H9 (cell line): ENCODE measurements at regions not wholly inside any gene's neighbourhood (a gene's known extent, or its start where the extent isn't known, plus 50 kb on each side); places are given as distances from the start of the nearest gene placed in this dataset.

Source experiments
- DNase-seq: peaks from one replicate; pipeline ENCODE4 v3.0.0-alpha.2; 2017
- H2AFZ ChIP-seq: one replicate; pipeline ENCODE4 v1.6.1; 2013; ENCODE audit warnings: mild to moderate bottlenecking, low read length, control low read depth, moderate library complexity
- H2AK5ac ChIP-seq: 2 replicates; pipeline ENCODE4 v1.6.1; 2013; ENCODE audit warnings: low read length, control low read depth, mixed read lengths; ENCODE audit not compliant: insufficient read length
- H2BK120ac ChIP-seq: one replicate; pipeline ENCODE4 v1.6.1; 2013; ENCODE audit warnings: low read depth, mild to moderate bottlenecking, low read length, control low read depth, inconsistent platforms; ENCODE audit not compliant: poor library complexity, severe bottlenecking
- H2BK12ac ChIP-seq: 2 replicates; pipeline ENCODE4 v1.6.1; 2013; ENCODE audit warnings: low read length, control low read depth, mixed read lengths, low read depth; ENCODE audit not compliant: insufficient read length
- H2BK15ac ChIP-seq: 2 replicates; pipeline ENCODE4 v1.6.1; 2013; ENCODE audit warnings: low read depth, low read length, control low read depth
- H2BK20ac ChIP-seq: one replicate; pipeline ENCODE4 v1.6.1; 2013; ENCODE audit warnings: low read depth, mild to moderate bottlenecking, low read length, control low read depth, inconsistent platforms; ENCODE audit not compliant: poor library complexity, severe bottlenecking
- H2BK5ac ChIP-seq: 2 replicates; pipeline ENCODE4 v1.6.1; 2013; ENCODE audit warnings: low read length, control low read depth, mixed read lengths; ENCODE audit not compliant: insufficient read length
- H3K14ac ChIP-seq: 2 replicates; pipeline ENCODE4 v1.6.1; 2013; ENCODE audit warnings: low read length, control low read depth; ENCODE audit not compliant: insufficient read depth
- H3K18ac ChIP-seq: 2 replicates; pipeline ENCODE4 v1.6.1; 2013; ENCODE audit warnings: low read depth, mild to moderate bottlenecking, mixed read lengths, low read length, control low read depth; ENCODE audit not compliant: insufficient read length
- H3K23ac ChIP-seq: 2 replicates; pipeline ENCODE4 v1.6.1; 2013; ENCODE audit warnings: low read length, control low read depth, mixed read lengths, low read depth; ENCODE audit not compliant: insufficient read length
- H3K23me2 ChIP-seq: 2 replicates; pipeline ENCODE4 v1.6.1; 2013; ENCODE audit warnings: low read depth, mild to moderate bottlenecking, mixed read lengths, low read length, control low read depth; ENCODE audit not compliant: insufficient read length, poor library complexity, severe bottlenecking
- H3K27ac ChIP-seq: 2 replicates; pipeline ENCODE4 v1.5.1; 2013; ENCODE audit warnings: low read length, control low read depth, mixed read lengths, low read depth; ENCODE audit not compliant: insufficient read length
- H3K27me3 ChIP-seq: 2 replicates; pipeline ENCODE4 v1.6.1; 2013; ENCODE audit warnings: low read length, control low read depth, inconsistent platforms; ENCODE audit not compliant: insufficient read depth
- H3K4ac ChIP-seq: 2 replicates; pipeline ENCODE4 v1.6.1; 2013; ENCODE audit warnings: low read depth, mild to moderate bottlenecking, control low read depth, inconsistent platforms, low read length, moderate library complexity
- H3K4me1 ChIP-seq: 2 replicates; pipeline ENCODE4 v1.6.1; 2013; ENCODE audit warnings: low read length, control low read depth, inconsistent platforms; ENCODE audit not compliant: insufficient read depth
- H3K4me2 ChIP-seq: 2 replicates; pipeline ENCODE4 v1.6.1; 2013; ENCODE audit warnings: low read length, control low read depth, mixed read lengths; ENCODE audit not compliant: insufficient read length, insufficient read depth
- H3K56ac ChIP-seq: 2 replicates; pipeline ENCODE4 v1.6.1; 2013; ENCODE audit warnings: low read depth, mild to moderate bottlenecking, mixed read lengths, low read length, control low read depth; ENCODE audit not compliant: insufficient read length
- H3K79me1 ChIP-seq: 2 replicates; pipeline ENCODE4 v1.6.1; 2013; ENCODE audit warnings: low read depth, mild to moderate bottlenecking, moderate library complexity, low read length, control low read depth, inconsistent platforms; ENCODE audit not compliant: insufficient read depth, poor library complexity, severe bottlenecking
- H3K79me2 ChIP-seq: 2 replicates; pipeline ENCODE4 v1.6.1; 2013; ENCODE audit warnings: low read length, control low read depth, inconsistent platforms; ENCODE audit not compliant: insufficient read depth
- H3K9ac ChIP-seq: 2 replicates; pipeline ENCODE4 v1.6.1; 2013; ENCODE audit warnings: low read length, control low read depth, mixed read lengths; ENCODE audit not compliant: insufficient read length; ENCODE audit errors: extremely low read depth
- H3K9me3 ChIP-seq: one replicate; pipeline ENCODE4 v1.6.1; 2013; ENCODE audit warnings: low read depth, low read length, inconsistent platforms; ENCODE audit not compliant: control insufficient read depth
- H3T11ph ChIP-seq: one replicate; pipeline ENCODE4 v1.6.1; 2013; ENCODE audit warnings: mild to moderate bottlenecking, low read length, control low read depth, inconsistent platforms
- H4K20me1 ChIP-seq: one replicate; pipeline ENCODE4 v1.6.1; 2013; ENCODE audit not compliant: control insufficient read depth, insufficient read length, insufficient read depth
- H4K5ac ChIP-seq: 2 replicates; pipeline ENCODE4 v1.6.1; 2013; ENCODE audit warnings: low read depth, mild to moderate bottlenecking, mixed read lengths, low read length, control low read depth; ENCODE audit not compliant: insufficient read length
- H4K8ac ChIP-seq: replicated peaks from 2 replicates; pipeline ENCODE4 v1.6.1; 2013; ENCODE audit warnings: low read length, control low read depth, mixed read lengths, low read depth; ENCODE audit not compliant: insufficient read length
- H4K91ac ChIP-seq: 2 replicates; pipeline ENCODE4 v1.6.1; 2013; ENCODE audit warnings: low read depth, mild to moderate bottlenecking, moderate library complexity, mixed read lengths, low read length, control low read depth; ENCODE audit not compliant: insufficient read length
- H3K27ac Mint-ChIP-seq, 3 experiments: 2 replicates in 2 of 3; 3 replicates in 1 of 3; pipeline ENCODE4 v1.8.0; 2020 to 2021; ENCODE audit warnings: mixed read lengths in 3 of 3, mild to moderate bottlenecking in 1 of 3, moderate library complexity in 1 of 3
- H3K27me3 Mint-ChIP-seq: 2 replicates; pipeline ENCODE4 v1.8.0; 2021; ENCODE audit warnings: low read depth, mild to moderate bottlenecking, moderate library complexity, mixed read lengths
- H3K36me3 Mint-ChIP-seq, 3 experiments: 2 replicates in 2 of 3; 3 replicates in 1 of 3; pipeline ENCODE4 v1.8.0; 2020 to 2021; ENCODE audit warnings: low read depth in 3 of 3, mixed read lengths in 3 of 3; ENCODE audit not compliant: insufficient read depth in 1 of 3
- H3K4me1 Mint-ChIP-seq, 2 experiments: 2 replicates each; pipeline ENCODE4 v1.8.0; 2020; ENCODE audit warnings: mixed read lengths in 2 of 2
- H3K4me3 Mint-ChIP-seq, 2 experiments: 2 replicates in 1 of 2; 3 replicates in 1 of 2; pipeline ENCODE4 v1.8.0; 2020 to 2021; ENCODE audit warnings: mild to moderate bottlenecking in 2 of 2, mixed read lengths in 2 of 2, moderate library complexity in 1 of 2
- H3K9me3 Mint-ChIP-seq, 2 experiments: 2 replicates in 1 of 2; 3 replicates in 1 of 2; pipeline ENCODE4 v1.8.0; 2020; ENCODE audit warnings: mild to moderate bottlenecking in 2 of 2, mixed read lengths in 2 of 2, moderate library complexity in 1 of 2
- WGBS: extraction: QIAGEN DNeasy Blood & Tissue Kit; methylation state at CpG from one replicate; pipeline ENCODE4 v1.1.7; 2013; ENCODE audit warnings: missing lambda C conversion rate, low lambda C conversion rate, mixed read lengths; ENCODE audit not compliant: insufficient read length; ENCODE audit errors: extremely low coverage; 5-methylcytosine and 5-hydroxymethylcytosine counted together
- TF ChIP-seq, protein P1 (sequence below): fragments of 200-600 bp; sonication (generic); conservative IDR thresholded peaks from 3 replicates; pipeline ENCODE4 v1.8.0; 2021; ENCODE audit warnings: antibody characterized with exemption, mild to moderate bottlenecking

DNA sequence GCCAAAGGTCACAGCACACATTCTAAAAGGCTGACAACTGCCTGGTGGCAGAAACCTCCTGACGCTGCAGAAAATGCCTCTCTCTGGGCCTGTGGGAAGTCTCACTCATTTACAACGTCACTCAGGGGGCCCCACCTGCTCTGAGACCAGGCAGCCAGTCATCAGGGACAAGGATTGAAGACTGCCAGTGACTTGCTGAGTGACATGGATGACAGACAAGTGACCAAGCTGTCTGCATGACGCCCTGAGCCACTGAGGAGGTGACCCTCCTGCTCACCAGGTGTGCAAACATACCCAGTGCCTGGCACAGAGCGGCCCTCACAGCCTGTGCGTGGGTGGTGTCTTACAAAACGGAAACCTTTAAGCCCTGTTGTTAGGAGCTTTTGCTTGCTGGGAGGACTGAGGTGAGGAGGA lies 392.4 kb downstream of the TNS1 start:
- H3K4me2 ChIP-seq = no peak overlapping the region
- peaks cover 14% of the 10 kb centered on the region in 2 experiments for H3K4me1 Mint-ChIP-seq
- H3K23ac ChIP-seq = no peak overlapping the region
- no CpG with 5 or more reads among the region's 6 CpGs for WGBS
- H3K4ac ChIP-seq = no peak overlapping the region
- DNase-seq = no peak
- H3K79me1 ChIP-seq = no peaks in the 10 kb centered on the region
- no peak overlapping the region for H2BK5ac ChIP-seq
- H2AFZ ChIP-seq = no peak overlapping the region
- TF ChIP-seq, protein P1, sequence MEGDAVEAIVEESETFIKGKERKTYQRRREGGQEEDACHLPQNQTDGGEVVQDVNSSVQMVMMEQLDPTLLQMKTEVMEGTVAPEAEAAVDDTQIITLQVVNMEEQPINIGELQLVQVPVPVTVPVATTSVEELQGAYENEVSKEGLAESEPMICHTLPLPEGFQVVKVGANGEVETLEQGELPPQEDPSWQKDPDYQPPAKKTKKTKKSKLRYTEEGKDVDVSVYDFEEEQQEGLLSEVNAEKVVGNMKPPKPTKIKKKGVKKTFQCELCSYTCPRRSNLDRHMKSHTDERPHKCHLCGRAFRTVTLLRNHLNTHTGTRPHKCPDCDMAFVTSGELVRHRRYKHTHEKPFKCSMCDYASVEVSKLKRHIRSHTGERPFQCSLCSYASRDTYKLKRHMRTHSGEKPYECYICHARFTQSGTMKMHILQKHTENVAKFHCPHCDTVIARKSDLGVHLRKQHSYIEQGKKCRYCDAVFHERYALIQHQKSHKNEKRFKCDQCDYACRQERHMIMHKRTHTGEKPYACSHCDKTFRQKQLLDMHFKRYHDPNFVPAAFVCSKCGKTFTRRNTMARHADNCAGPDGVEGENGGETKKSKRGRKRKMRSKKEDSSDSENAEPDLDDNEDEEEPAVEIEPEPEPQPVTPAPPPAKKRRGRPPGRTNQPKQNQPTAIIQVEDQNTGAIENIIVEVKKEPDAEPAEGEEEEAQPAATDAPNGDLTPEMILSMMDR = no peak
- no peaks in the 10 kb centered on the region for H3K4me1 ChIP-seq
- H3K4me3 Mint-ChIP-seq = no peak overlapping the region
- no peak overlapping the region for H2BK120ac ChIP-seq
- no peak overlapping the region for H2AK5ac ChIP-seq
- no peak overlapping the region for H4K91ac ChIP-seq
- peaks cover 8% of the 10 kb centered on the region for H3K27me3 Mint-ChIP-seq
- peak overlapping the region in 2 of 3 experiments; percentile 25 to 63; a peak in 3 of 7 replicates for H3K27ac Mint-ChIP-seq
- H2BK15ac ChIP-seq = no peak overlapping the region
- no peak overlapping the region for H2BK12ac ChIP-seq
- no peaks in the 10 kb centered on the region for H3K79me2 ChIP-seq
- peak overlapping the region; percentile 44; the same call in 1 of the 2 replicates for H3K14ac ChIP-seq
- H3K9ac ChIP-seq = no peak overlapping the region
- no peaks in the 10 kb centered on the region for H4K20me1 ChIP-seq
- H3K9me3 Mint-ChIP-seq = no peaks in the 10 kb centered on the region
- no peaks in the 10 kb centered on the region for H3K23me2 ChIP-seq
- no peak overlapping the region for H3K18ac ChIP-seq
- H3K27ac ChIP-seq = no peak overlapping the region
- H3T11ph ChIP-seq = no peak overlapping the region
- H3K56ac ChIP-seq = no peak overlapping the region
- H4K8ac ChIP-seq = no peak overlapping the region
- no peak overlapping the region for H4K5ac ChIP-seq
- no peaks in the 10 kb centered on the region for H3K27me3 ChIP-seq
- H2BK20ac ChIP-seq = no peak overlapping the region
- no peaks in the 10 kb centered on the region for H3K36me3 Mint-ChIP-seq
- H3K9me3 ChIP-seq = no peaks in the 10 kb centered on the region
